ENCODE measurements at regions not wholly inside any gene's neighbourhood (a gene's known extent, or its start where the extent isn't known, plus 50 kb on each side); places are given as distances from the start of the nearest gene placed in this dataset.

DNA sequence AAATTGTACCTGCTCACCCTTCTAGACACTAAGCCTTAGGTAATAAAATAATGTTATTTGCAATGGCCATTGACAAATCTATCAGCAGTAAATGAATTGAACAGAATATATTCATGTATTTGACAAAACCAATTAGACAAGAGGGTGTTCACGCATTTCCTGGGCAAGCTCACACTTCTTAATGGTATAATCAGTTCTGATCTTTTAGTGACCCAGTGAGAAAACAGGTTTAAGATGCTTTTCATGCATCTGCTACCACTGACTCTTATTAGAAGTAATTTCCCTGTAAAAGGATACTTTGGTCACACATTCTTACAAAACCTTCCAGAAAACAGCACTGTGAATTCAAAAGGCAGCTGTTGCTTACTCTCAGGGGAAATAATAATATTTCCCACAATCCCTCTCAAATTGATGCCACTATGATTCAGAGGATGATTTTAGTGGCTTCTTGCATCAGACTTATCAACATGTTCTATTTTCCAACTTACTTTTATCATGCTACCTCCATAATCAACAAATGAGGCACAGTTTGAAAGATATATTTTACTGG lies 313.9 kb upstream of the NWD2 start:
- TF ChIP-seq, protein P1, sequence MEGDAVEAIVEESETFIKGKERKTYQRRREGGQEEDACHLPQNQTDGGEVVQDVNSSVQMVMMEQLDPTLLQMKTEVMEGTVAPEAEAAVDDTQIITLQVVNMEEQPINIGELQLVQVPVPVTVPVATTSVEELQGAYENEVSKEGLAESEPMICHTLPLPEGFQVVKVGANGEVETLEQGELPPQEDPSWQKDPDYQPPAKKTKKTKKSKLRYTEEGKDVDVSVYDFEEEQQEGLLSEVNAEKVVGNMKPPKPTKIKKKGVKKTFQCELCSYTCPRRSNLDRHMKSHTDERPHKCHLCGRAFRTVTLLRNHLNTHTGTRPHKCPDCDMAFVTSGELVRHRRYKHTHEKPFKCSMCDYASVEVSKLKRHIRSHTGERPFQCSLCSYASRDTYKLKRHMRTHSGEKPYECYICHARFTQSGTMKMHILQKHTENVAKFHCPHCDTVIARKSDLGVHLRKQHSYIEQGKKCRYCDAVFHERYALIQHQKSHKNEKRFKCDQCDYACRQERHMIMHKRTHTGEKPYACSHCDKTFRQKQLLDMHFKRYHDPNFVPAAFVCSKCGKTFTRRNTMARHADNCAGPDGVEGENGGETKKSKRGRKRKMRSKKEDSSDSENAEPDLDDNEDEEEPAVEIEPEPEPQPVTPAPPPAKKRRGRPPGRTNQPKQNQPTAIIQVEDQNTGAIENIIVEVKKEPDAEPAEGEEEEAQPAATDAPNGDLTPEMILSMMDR (IDR thresholded peaks at IDR 0.05) = no peak
- TF ChIP-seq POLR2A (IDR thresholded peaks at IDR 0.05) = no peak
